Cardiac muscle cell (in vitro differentiated cells and primary cell): ENCODE measurements at regions not wholly inside any gene's neighbourhood (a gene's known extent, or its start where the extent isn't known, plus 50 kb on each side); places are given as distances from the start of the nearest gene placed in this dataset.

Experiments
- DNase-seq, 2 donors: peaks; one replicate each; pipeline versions ENCODE4 v3.0.0 to v3.0.0-alpha.2; 2010 to 2017; ENCODE audit warnings: low read depth in 1 of 2, low spot score in 1 of 2
- H3K27ac ChIP-seq: fragments of 200-600 bp; sonication (generic); 2 replicates; pipeline ENCODE4 v1.5.1; 2016
- H3K27me3 ChIP-seq: fragments of 200-600 bp; sonication (generic); 2 replicates; pipeline ENCODE4 v1.6.0; 2016; ENCODE audit warnings: control low read depth
- H3K36me3 ChIP-seq: fragments of 200-600 bp; sonication (generic); 2 replicates; pipeline ENCODE4 v1.5.1; 2016; ENCODE audit warnings: control low read depth
- H3K4me1 ChIP-seq: fragments of 200-600 bp; sonication (generic); 2 replicates; pipeline ENCODE4 v1.8.1; 2017; ENCODE audit warnings: low read depth, mild to moderate bottlenecking, mixed run types
- H3K4me3 ChIP-seq: fragments of 200-600 bp; sonication (generic); 2 replicates; pipeline ENCODE4 v1.5.1; 2016; ENCODE audit warnings: mild to moderate bottlenecking
- H3K9me3 ChIP-seq: fragments of 200-600 bp; sonication (generic); 2 replicates; pipeline ENCODE4 v1.5.1; 2017; ENCODE audit warnings: low read depth, mild to moderate bottlenecking, control low read depth
- TF ChIP-seq, protein P1 (sequence below): IDR thresholded peaks from 2 replicates; pipeline ENCODE4 v1.5.1; 2012; ENCODE audit warnings: low read depth, mild to moderate bottlenecking, low read length

DNA sequence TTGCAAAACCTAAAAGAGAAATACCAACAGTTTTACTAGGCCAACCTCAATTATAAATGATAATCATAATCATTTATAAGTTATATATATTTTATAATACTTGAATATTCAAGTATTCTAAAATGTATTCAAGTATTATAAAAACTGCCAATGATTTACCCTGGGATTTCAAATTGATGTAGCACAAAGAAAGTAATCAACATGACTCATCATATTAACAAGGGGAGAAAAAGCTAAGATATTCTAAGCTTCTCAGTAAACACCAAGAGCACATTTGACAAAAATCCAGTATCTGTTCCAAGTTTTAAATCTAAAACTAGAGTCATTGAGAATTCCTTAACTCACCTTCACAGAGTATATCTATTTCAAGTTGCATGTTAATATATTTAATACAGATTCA is 56.1 kb downstream of the CAPZA3 start:
- Histone ChIP-seq H3K4me3 (no peak overlapping the region), H3K36me3 (no peaks in the 10 kb centered on the region), H3K9me3 (no peaks in the 10 kb centered on the region), H3K4me1 (no peaks in the 10 kb centered on the region), H3K27ac (no peak overlapping the region), H3K27me3 (no peaks in the 10 kb centered on the region)
- TF ChIP-seq, protein P1, sequence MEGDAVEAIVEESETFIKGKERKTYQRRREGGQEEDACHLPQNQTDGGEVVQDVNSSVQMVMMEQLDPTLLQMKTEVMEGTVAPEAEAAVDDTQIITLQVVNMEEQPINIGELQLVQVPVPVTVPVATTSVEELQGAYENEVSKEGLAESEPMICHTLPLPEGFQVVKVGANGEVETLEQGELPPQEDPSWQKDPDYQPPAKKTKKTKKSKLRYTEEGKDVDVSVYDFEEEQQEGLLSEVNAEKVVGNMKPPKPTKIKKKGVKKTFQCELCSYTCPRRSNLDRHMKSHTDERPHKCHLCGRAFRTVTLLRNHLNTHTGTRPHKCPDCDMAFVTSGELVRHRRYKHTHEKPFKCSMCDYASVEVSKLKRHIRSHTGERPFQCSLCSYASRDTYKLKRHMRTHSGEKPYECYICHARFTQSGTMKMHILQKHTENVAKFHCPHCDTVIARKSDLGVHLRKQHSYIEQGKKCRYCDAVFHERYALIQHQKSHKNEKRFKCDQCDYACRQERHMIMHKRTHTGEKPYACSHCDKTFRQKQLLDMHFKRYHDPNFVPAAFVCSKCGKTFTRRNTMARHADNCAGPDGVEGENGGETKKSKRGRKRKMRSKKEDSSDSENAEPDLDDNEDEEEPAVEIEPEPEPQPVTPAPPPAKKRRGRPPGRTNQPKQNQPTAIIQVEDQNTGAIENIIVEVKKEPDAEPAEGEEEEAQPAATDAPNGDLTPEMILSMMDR = no peak
- no peak for DNase-seq

DNA sequence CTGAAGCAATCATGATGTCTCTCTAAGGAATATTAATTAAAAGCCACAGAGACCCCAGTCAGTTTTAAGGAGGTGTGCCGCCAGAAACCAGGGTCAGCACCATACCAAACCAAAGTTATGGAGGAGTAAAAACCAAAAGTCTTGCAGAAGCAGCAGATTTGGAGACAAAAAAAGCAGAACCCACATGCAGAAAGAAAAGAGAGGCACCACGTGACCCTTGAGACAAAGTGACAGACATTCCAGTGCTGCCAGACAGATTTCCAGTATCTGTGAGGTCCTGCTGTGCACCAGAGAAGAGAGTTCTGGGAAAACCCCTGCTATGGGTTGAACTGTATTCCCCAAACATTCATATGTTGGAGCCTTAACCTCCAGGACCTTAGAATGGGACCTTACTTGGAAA is 59.7 kb downstream of the CAPZA3 start:
- Histone ChIP-seq H3K36me3 (no peaks in the 10 kb centered on the region), H3K27ac (no peak overlapping the region), H3K27me3 (no peaks in the 10 kb centered on the region), H3K4me1 (no peaks in the 10 kb centered on the region), H3K4me3 (no peak overlapping the region), H3K9me3 (no peaks in the 10 kb centered on the region)
- TF ChIP-seq, protein P1 = no peak
- DNase-seq = no peak

DNA sequence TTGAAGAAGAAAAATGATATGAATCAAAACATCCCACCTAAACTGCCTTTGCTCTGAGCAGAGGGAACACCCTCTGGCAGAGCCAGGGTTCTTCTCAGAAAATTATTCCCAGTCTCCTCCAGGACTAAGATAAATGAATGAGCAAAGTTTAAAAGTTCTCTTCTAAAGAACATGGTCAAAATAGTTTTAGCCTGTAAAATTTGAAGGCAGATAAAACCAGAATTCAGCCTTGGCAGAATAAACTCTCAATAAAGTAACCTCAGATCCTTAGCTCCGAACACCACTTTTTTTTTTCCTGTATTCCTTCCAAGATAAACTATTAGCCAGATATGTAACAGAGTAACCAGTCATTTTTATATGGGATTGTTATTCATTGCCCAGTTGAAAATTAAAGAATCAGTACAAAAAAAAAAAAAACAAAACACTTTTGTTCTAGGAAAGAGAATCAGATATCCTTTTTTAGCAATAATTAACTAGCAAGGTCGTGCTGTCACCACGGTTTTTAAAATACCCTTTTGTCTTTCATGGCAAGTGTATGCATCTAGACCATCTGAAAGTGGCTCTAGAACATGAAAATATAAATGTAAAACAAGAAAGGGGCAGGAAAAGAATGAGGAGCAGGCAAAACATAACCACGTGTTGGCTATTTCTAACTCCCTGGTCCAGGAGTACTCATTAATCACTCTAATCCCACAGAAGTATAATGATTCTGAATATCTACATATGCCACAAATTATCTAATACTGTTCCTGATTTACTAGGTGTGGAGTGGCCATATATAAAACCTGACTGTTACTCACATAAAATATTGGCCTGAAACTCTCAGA is 60.8 kb downstream of the CAPZA3 start:
- Histone ChIP-seq H3K36me3 (no peaks in the 10 kb centered on the region), H3K4me3 (no peak overlapping the region), H3K27ac (no peak overlapping the region), H3K9me3 (no peaks in the 10 kb centered on the region), H3K27me3 (no peaks in the 10 kb centered on the region), H3K4me1 (no peaks in the 10 kb centered on the region)
- TF ChIP-seq, protein P1 = no peak
- peak in 1 of 2 donors; percentile 54 for DNase-seq

DNA sequence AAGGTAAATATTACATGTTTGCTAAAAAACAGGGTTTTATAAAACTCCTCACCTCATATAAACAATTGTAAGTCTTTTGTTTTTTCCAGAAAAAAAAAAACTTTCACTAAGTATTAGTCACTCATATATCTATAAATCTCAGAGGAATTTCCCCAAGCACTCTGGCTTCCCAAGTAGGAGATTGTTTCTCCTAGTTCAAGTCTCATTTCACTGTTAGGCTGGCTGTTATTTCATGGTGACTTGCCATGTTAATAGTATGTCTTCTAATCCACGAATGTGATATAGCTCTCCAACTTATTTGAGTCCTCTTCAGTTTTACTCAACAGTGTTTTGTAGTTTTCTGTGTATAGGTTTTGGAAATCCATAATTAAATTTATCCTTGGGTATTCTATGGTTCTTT is 61.6 kb downstream of the CAPZA3 start:
- Histone ChIP-seq H3K4me1 (no peaks in the 10 kb centered on the region), H3K36me3 (no peaks in the 10 kb centered on the region), H3K9me3 (no peaks in the 10 kb centered on the region), H3K27ac (no peak overlapping the region), H3K27me3 (no peaks in the 10 kb centered on the region), H3K4me3 (no peak overlapping the region)
- TF ChIP-seq, protein P1 = no peak
- DNase-seq = peak in 1 of 2 donors; percentile 64

DNA sequence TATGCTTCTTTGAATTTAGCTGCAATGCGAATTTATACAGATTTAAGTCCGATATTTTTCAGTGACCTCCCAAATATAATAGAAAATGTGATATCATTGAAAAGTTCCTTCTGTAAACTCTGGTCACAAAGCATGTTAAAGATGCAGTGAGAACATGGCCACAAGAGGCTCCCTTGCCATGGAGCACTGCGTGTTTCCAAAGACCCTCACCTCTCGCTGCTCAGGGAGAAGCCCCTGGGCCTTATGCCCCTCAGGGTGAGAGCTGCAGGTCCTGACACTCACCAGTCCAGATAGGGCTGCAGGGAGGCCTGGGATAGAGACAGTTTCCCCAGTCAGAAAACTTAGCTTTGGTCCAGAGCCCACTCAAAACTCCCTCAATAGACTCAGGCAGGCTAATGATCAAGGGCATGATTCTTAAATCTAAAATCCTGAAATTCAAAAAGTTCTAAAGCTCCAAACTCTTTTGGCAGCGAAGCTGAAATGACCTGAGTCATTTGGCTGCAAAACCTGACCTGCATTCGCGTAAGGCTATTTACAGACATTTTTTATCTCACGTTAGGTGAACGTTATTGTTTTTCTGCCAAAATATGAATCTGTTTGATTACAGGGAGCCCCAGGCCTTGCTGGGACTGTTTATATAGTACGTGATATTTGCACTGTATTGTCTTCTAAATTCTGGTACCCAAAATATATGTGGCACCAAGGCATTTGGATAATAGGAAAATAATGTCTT is 67.8 kb downstream of the CAPZA3 start:
- DNase-seq = peak in 1 of 2 donors; percentile 36
- no peak overlapping the region for H3K4me3 ChIP-seq
- H3K27me3 ChIP-seq = no peaks in the 10 kb centered on the region
- no peaks in the 10 kb centered on the region for H3K9me3 ChIP-seq
- H3K36me3 ChIP-seq = no peaks in the 10 kb centered on the region
- H3K4me1 ChIP-seq = no peaks in the 10 kb centered on the region
- no peak overlapping the region for H3K27ac ChIP-seq
- TF ChIP-seq, protein P1 = no peak
